ENCODE measurements at regions not wholly inside any gene's neighbourhood (a gene's known extent, or its start where the extent isn't known, plus 50 kb on each side); places are given as distances from the start of the nearest gene placed in this dataset.
"Not testable (repeated sequence)": the region's sequence is repeated elsewhere in the genome, so short reads cannot be mapped to it uniquely, and the experiment has no call there.

DNA sequence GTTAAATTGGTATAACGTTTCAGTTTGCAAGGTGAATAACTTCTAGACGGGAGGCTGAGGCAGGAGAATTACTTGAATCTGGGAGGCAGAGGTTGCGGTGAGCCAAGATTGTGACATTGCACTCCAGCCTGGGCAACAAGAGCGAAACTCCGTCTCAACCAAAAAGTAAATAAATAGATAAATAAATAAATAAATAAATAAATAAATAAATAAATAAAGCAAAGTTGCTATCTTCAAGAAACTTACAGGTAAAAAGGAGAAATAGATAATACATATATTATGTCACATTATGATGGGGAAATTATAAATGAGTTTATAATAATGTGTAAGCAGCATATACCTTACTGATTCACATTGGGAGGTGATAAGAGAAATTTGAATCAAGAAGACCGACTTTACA lies 1966.0 kb downstream of the PCDH7 start:
- intact Hi-C loops (cut with DNase I) = no loop called here
- ATAC-seq = no peak
- no peak for DNase-seq

DNA sequence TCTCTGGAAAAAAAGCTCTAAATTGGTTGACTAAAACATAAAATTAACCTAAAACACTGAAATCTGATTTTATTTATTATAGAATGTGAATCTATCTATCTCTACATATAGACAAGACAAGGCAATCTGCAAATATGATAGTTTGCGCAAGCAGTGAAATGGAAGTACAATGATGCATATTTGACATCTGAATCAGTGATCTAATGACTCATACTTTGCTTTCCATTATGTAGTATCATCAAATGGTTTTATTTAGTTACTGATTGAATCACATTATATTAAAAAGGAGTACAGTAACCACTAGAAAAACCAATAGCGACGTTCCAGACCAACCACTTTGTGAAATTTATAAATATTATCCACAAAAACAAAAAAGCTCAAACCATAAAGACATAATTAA lies 1969.3 kb downstream of the PCDH7 start:
- intact Hi-C loops (cut with DNase I) = no loop called here
- ATAC-seq = no peak
- DNase-seq = no peak

DNA sequence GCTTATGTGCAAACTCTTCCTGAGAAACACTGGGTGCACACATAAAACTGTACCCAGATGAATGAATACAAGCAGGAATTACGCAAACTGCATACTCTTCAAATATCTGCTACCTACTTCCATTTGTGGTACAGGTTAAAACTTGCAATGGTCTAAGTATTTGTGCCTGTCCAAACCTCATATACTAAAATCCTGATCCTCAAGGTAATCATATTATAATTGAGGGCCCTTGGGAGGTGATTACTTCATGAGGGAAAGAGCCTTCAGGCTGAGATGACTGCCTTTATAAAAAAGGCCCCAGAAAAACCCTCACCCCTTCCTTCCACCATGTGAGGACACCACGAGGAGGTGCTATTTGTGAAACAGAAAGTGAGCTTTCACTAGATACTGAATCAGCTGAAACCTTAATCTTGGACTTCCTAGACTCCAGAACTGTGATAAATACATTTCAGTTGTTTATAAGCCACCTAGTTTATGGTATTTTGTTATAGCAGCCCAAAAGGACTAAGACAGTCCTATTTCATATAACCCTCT lies 1977.2 kb downstream of the PCDH7 start:
- DNase-seq (no peak), ATAC-seq (no peak)
- intact Hi-C loops (cut with DNase I) = no loop called here

DNA sequence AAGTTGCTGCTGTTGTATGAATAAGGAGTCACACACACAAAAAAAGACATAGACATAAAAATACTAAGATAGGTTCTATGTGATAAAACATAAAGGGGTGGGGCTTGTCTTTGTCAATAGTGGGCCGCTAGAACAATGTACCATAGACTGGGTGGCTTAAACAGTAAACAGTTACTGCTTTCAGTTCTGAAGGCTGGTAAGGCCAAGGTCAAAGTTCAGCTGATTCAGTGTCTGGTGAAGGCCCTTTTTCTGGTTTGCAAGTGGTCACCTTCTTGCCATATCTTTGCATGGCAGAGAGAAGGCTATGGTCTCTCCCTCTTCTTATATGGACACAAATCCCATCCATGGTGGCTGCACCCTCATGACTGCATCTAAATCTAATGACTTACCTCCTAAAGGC lies 1980.7 kb downstream of the PCDH7 start:
- ATAC-seq (no peak), DNase-seq (no peak)
- intact Hi-C loops (cut with DNase I) = no loop called here

DNA sequence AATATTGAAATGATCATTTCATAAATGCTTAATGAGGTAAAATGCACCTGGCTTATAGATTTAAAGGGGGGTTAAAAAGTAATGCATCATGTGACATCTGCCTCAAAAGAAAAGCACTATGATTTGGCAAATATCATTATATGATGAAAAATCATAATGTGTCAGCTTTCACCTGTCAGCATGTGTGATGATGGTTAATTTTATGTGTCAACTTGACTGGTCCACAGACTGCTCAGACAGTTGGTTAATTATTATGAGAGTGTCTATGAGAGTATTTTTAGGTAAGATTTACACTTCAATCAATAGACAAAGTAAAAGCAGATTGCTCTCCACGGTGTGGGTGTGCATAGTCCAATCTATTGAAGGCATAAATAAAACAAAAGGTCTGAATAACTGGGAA lies 1986.7 kb downstream of the PCDH7 start:
- no peak for DNase-seq
- intact Hi-C loops (cut with DNase I) = no loop called here
- ATAC-seq = no peak

DNA sequence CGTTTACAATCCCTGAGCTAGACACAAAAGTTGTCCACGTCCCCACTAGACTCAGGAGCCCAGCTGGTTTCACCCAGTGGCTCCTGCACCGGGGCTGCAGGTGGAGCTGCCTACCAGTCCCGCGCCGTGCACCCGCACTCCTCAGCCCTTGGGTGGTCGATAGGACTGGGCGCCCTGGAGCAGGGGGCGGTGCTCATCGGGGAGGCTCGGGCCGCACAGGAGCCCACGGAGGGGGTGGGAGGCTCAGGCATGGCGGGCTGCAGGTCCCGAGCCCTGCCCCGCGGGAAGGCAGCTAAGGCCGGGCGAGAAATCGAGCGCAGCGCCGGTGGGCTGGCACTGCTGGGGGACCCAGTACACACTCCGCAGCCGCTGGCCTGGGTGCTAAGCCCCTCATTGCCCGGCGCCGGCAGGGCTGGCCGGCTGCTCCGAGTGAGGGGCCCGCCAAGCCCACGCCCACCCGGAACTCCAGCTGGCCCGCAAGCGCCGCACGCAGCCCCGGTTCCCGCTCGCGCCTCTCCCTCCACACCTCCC lies 1996.0 kb downstream of the PCDH7 start:
- intact Hi-C loops (cut with DNase I); DNase-seq; ATAC-seq: not testable (repeated sequence)

DNA sequence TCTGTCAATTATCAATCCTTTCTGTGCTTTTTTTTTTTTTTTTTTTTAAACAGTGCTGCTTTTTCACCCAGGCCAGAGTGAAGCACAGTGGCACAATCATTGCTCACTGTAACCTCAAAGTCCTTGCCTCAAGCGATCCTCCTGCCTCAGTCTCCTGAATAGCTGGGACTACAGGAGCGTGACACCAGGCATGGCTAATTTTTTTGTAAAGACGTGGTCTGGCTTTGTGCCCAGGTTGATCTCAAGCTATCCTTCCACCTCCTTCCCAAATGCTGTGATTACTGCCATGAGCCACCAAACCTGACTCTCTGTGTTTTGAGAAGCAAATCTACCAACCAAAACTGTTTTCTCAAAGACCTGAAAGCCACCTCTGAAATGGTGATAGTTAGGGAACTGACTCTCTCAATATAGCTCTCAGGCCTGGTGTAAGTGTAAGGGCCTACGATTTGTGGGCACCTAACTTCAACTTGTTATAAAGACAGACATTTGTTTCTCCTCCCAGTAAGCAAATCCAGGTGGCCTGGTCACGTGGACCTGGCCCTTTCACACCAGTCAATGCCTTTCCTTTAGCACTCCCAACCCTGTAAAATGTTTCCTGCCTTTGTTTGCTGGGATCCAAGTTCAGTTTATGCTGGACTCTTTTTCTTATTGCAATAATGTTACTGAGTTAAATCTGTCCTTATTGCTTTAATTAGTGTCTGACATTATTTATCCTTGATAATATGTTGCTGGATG lies 2015.9 kb downstream of the PCDH7 start:
- ATAC-seq (no peak), DNase-seq (no peak)
- intact Hi-C loops (cut with DNase I) = no loop called here

DNA sequence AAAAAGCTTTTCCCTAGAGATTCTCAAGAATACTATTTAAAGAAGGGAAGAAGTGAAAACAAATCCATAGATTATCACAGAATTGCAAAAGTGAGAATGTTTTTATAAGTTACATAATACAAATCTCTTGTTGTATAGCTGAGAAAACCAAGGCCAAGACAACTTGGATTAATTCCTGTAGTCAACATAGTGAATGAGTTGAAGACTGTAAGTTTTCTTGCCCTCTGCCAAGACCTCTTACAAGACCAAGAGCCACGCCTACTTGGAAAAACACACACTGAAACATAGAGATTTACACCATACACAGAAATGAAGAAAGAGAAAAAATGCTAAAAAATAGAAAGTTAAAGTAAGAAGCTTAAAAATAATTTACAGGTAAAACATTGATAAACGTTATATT lies 2024.0 kb downstream of the PCDH7 start:
- ATAC-seq = no peak
- intact Hi-C loops (cut with DNase I) = no loop called here

DNA sequence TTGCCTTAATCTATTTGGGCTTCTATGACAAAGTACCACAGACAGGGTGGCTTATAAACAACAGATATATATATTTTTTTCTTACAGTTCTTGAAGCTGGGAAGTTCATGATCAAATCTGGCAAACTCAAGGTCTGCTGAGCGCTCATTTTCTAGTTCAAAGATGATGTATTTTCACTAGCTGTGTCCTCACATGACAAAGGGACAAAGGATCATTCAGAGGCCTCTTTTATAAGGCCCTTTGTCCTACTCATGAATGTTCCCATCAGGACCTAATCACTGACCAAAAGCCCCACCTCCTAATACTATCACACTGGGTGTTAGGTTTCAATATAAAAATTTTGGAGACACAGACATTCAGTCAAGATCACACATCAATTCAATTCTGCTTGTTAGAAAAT lies 2025.2 kb downstream of the PCDH7 start:
- intact Hi-C loops (cut with DNase I) = no loop called here
- no peak for DNase-seq
- no peak for ATAC-seq

More for the DNA sequence above, 2024.0 kb downstream of the PCDH7 start:
- DNase-seq = no peak

DNA sequence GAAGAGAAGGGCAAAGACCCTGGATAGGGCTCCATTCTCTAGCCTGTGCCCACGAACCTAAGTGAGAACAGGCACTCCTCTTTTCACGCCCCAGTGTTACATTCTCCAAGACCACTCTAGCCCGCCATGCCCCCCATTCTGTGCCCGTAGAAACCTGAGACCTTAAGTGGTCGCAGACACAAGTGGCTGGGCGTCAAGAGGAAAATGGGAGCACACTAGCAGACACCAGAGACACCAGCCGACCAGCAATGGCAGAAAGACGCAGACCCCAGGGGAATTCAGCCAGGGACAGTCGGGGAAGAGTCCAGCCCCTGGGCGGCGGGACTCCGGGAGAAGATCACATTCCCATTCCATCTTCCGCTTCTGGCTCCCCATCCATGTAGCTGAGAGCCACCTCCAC lies 2027.9 kb downstream of the PCDH7 start:
- intact Hi-C loops (cut with DNase I) = no loop called here
- ATAC-seq (no peak), DNase-seq (no peak)

DNA sequence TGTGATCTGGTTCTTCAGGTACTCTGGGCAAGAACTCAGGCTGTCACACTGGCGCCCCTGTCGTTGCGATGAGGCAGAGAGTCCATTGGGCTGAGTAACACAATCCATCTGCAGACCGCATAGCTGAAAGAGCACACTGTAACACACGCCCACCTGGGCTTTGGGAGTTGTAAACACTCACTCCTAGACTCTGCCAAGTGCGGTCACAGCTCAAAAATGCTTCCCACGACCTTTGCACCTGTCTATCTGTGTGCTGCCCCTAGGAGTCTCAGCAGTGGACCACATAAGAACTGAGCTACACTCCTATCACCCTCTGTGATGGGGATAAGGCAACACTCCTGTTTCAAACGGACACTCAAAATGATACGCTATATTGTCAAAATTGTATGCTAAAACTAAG lies 2028.3 kb downstream of the PCDH7 start:
- no peak for DNase-seq
- intact Hi-C loops (cut with DNase I) = no loop called here
- ATAC-seq = no peak

DNA sequence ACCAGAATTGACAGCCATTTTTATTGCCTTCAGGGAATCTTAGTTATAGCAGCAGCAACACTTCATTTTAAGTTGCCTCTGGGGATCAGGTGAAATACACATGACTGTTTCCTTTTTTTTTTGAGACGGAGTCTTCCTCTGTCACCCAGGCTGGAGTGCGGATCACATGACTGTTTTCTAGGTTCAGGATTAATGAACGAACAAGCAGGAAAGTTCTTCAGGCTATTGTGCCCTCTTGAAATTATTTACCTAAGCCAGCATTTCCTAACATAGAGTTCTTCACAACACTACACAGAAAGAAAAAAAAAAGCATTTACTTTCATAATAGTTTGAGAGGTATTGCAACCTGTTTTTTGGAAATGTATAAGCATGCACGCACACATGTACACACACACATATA lies 2032.8 kb downstream of the PCDH7 start:
- DNase-seq (no peak), ATAC-seq (no peak)
- intact Hi-C loops (cut with DNase I) = no loop called here

DNA sequence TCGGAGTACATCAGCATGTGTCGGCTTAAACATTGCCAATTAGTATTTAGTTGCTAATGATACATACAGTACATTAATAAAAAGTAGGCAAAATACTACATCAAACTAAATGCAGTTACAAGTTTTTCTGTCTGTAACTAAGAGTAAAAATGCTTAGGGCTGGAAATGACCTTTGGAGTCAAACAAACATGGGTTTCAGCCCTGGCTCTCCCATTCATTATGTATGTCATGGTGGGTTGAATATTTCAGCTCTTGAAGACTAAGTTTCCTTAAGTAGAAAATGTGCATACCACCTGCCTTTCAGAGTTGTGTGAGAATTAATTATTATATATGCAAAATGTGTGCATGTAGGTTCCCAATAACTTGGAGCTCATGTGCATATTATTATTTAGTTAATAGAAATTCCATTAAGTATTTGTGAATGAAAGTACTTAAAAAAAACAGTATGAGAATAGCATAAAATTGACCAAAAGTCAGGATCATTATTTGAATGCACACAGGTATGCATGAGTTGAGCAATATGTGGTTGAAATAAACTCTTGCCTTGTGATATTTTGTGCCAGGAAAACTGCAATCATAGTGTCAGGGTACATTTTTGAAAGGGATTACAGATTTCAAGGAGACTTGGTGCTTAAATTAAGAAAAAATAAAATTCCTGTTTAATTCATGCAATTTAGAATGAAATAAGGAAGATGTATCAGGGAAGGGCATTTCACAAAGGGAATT lies 2048.7 kb downstream of the PCDH7 start:
- DNase-seq = no peak
- no peak for ATAC-seq
- intact Hi-C loops (cut with DNase I) = no loop called here

DNA sequence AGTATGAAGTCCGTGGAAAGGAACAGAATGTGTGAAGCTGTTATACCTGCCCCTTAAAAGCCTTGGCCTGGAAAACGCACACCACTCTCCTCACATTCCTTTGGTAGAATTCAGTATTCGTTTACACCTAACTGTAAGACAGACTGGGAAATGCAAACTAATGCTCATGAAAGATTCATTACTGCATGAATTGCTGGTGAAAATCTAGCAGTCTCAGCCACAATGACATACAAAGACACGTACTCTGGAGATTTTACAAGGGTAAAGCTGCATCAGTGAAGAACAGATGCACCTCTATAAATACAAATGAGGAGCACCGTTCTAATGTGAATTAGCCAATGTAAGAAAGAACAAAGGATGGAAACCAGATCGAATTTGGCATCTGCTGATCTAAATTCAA lies 2051.3 kb downstream of the PCDH7 start:
- ATAC-seq (no peak), DNase-seq (no peak)
- intact Hi-C loops (cut with DNase I) = no loop called here

DNA sequence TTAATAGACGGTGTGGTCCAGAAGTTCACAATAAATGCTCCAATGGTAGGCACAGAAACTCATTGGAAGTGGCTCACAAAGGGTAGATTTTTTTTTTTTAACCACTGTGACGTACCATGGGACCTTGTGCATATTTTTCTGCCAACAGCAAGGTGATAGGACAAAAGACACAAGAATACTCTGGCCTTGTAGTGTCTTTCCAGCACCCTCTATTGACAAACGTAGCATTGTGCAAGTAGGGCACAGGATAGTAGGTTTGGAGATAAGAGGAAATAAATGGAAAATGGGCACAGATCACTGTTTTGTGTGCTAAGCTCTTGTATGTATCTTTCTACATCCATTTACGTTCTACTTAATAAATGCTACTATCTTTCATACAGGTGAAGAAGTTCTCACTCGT lies 2054.9 kb downstream of the PCDH7 start:
- no peak for ATAC-seq
- intact Hi-C loops (cut with DNase I) = no loop called here

DNA sequence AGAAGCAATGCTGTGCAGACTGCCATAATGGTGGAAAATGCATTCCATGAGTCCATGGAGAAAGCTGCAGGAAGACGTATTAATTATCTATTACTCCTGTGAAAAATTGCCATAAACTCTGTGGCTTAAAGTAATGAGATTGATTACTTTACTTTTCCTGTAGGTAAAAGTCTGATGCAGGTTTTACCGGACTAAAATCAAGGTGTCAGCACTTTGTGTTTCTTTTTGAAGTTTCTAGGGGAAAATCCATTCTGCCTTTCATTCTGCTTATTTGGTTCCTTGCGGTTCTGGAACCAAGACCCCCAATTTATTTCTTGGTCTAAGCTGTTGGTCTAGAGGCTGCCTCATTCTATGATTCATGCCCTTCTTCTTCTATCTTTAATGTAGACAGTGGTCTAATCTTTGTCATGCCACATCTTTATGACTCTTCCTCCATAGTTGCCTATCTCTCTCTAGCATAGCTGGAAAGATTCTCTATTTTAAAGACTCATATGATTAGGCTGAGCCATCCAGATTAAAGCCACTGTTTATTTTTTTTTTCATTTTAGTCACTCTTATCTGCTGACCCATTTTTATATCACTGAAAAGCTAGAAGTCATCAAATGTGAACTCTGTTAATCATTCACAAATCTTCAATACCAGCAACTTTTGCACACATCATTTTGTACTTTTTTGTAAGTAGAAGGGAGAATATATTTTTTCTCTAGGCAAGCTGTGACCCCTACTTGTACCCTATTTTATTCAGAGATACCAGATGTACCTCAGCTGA lies 2056.4 kb downstream of the PCDH7 start:
- DNase-seq (no peak), ATAC-seq (no peak)
- intact Hi-C loops (cut with DNase I) = no loop called here

More for the DNA sequence above, 2054.9 kb downstream of the PCDH7 start:
- no peak for DNase-seq

DNA sequence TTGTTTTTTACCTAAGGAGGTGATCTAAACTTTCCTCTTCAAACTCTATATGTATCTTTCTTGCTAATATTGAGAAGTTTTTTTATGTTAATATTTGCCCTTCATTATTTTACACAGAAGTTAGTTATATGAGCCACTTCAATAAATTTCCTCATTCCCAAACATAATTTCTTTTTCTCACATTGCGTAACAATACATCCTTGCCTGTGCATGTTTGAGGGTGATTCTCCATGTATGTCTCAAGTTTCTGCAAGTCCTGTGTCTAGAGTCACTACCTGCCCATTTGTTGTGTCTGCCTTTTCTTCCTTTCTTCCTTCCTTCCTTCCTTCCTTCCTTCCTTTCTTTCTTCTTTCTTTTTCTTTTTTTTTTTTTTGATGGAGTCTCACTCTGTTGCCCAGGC lies 2057.9 kb downstream of the PCDH7 start:
- ATAC-seq (no peak), DNase-seq (no peak)
- intact Hi-C loops (cut with DNase I) = no loop called here

DNA sequence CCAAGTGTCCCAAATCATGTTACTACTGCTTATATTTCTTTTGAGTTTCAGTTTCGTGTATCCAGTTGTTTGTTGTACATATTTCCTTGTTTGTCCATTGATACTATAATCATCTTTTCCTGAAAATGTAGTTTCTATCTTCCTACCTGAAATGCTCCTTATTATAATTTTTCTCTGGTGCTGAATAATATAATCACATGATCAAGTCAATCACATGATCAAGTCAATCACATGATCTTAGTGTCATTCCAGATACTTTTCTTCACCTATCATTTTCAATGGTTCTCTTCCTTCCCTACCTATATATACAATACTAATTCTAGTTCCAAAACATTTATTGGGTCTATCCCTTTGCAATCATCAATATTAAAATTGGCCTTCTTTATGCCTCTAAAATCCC lies 2058.8 kb downstream of the PCDH7 start:
- ATAC-seq (no peak), DNase-seq (no peak)
- intact Hi-C loops (cut with DNase I) = no loop called here

DNA sequence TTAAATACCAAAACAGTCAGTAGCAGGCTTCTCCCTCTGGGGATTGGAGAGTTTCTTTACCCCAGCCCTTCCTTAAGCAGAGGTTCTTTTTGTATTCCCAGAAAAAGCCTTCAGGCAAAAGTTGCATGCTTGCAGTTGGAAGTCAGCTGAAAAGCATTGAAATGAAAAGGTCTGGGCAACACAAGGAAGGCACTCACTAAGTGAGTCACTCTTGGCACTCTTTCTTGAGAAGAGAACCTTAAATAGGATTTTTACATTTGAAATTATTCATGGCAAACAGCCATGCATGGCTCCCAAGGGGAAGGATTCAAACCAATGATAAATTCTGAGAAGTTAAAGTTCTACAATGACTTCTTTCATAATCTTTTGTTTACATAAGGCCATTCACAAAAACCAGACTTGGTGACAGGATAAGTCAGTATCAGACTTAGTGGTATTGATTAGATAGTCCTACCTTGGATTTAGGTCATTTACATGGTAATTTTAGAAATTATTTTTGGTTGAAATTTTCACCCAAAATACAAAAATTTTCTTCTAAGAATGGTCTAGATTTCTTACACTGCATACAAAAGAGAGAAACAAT lies 2068.9 kb downstream of the PCDH7 start:
- ATAC-seq (no peak), DNase-seq (no peak)
- intact Hi-C loops (cut with DNase I) = no loop called here

DNA sequence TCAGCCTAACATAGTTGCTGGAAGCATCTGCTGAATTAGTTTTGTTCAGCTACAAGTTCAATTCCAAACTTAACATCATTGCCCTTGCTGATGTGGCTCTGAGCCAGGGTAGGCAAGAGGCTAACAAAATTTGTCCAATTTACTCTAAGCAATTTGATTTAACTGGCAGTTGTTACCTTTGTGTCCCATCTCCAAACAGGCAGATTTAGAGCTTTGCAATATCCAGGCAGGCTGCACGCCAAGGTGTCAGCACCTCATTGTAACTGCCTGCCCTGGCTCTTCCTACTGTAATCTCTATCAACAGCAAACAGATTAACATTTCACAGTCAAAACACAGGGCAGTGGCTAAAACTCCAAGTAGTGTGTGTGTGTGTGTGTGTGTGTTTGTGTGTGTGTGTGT lies 2070.6 kb downstream of the PCDH7 start:
- ATAC-seq (no peak), DNase-seq (no peak)
- intact Hi-C loops (cut with DNase I) = no loop called here

All from left cardiac atrium (tissue), 4 donors.